ENCODE measurements at regions not wholly inside any gene's neighbourhood (a gene's known extent, or its start where the extent isn't known, plus 50 kb on each side); places are given as distances from the start of the nearest gene placed in this dataset.

- TF ChIP-seq CTCF (IDR thresholded peaks at IDR 0.05; ENCODE audit: insufficient read depth, low read length): no peak
- TF ChIP-seq POLR2AphosphoS5 (IDR thresholded peaks at IDR 0.05; ENCODE audit: low read depth): no peak
- no peak for TF ChIP-seq GABPA (IDR thresholded peaks at IDR 0.05; ENCODE audit: low read depth)
- TF ChIP-seq REST (IDR thresholded peaks at IDR 0.05; ENCODE audit: insufficient replicate concordance, low read depth): no peak
Observed at GRCh38 chr3:82791241-82791640, 1029.8 kb upstream of the GBE1 start.

Measured in HL-60 (cell line).